ENCODE measurements at regions not wholly inside any gene's neighbourhood (a gene's known extent, or its start where the extent isn't known, plus 50 kb on each side); places are given as distances from the start of the nearest gene placed in this dataset.

DNA sequence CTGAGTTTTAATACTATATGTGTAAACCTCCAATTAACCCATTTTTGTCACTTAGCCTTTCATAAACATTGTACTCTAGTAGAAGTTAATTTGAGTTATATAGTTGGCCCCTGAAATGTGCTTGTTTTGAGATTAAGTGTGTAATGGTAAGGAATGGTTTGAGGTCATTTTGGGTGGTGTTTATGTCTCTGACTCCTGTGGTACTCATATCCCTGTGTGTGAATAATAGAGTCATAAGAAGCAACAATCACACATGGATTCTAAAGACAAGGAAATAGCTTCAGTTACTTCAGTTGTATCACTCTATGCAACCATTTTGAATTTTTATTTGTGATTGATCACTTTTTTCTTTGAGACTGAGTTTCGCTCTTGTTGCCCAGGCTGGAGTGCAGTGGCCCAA is 408.5 kb downstream of the MFSD1 start:
- H3K27me3 ChIP-seq = no peaks in the 10 kb centered on the region
- DNase-seq (no peak), ATAC-seq (ENCODE audit: low FRiP score in 2 of 2) (no peak)
- H3K36me3 ChIP-seq = no peaks in the 10 kb centered on the region
- H3K9me3 ChIP-seq = no peaks in the 10 kb centered on the region
- no peak for TF ChIP-seq EP300 (IDR thresholded peaks at IDR 0.05)
- TF ChIP-seq POLR2A (IDR thresholded peaks at IDR 0.05) = no peak
- no peak for TF ChIP-seq POLR2AphosphoS5 (IDR thresholded peaks at IDR 0.05)
- TF ChIP-seq, protein P1, sequence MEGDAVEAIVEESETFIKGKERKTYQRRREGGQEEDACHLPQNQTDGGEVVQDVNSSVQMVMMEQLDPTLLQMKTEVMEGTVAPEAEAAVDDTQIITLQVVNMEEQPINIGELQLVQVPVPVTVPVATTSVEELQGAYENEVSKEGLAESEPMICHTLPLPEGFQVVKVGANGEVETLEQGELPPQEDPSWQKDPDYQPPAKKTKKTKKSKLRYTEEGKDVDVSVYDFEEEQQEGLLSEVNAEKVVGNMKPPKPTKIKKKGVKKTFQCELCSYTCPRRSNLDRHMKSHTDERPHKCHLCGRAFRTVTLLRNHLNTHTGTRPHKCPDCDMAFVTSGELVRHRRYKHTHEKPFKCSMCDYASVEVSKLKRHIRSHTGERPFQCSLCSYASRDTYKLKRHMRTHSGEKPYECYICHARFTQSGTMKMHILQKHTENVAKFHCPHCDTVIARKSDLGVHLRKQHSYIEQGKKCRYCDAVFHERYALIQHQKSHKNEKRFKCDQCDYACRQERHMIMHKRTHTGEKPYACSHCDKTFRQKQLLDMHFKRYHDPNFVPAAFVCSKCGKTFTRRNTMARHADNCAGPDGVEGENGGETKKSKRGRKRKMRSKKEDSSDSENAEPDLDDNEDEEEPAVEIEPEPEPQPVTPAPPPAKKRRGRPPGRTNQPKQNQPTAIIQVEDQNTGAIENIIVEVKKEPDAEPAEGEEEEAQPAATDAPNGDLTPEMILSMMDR (IDR thresholded peaks at IDR 0.05) = no peak
- no peaks in the 10 kb centered on the region for H3K4me1 ChIP-seq
- WGBS, 2 donors = 67 to 100% methylated on average over 1 of the region's 1 CpG
- no peak overlapping the region for H3K4me3 ChIP-seq
- H3K27ac ChIP-seq = no peak overlapping the region

DNA sequence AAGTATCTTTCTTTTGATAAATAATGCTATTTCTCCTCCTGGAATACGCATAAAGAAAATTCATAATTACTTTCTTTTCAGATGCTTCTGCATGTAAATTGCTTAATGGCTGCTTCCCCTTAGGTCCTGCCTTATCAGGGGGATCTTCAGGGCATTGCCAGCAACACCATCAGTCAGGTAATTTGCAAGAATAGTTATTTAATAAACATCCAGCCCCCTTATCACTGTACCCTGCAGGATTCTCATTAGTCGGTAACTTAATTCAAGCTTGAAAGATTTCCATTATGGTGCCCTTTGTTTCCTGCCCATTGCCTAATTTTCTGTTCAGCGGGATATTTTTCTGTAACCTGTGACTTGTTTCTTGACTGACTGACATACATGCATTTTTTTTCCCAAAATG is 414.5 kb downstream of the MFSD1 start:
- no peak overlapping the region for H3K27ac ChIP-seq
- no peaks in the 10 kb centered on the region for H3K27me3 ChIP-seq
- H3K9me3 ChIP-seq = no peaks in the 10 kb centered on the region
- H3K4me3 ChIP-seq = no peak overlapping the region
- no peaks in the 10 kb centered on the region for H3K4me1 ChIP-seq
- TF ChIP-seq POLR2AphosphoS5 (IDR thresholded peaks at IDR 0.05) (no peak), EP300 (IDR thresholded peaks at IDR 0.05) (no peak), POLR2A (IDR thresholded peaks at IDR 0.05) (no peak)
- TF ChIP-seq, protein P1 (IDR thresholded peaks at IDR 0.05) = no peak
- ATAC-seq (ENCODE audit: low FRiP score in 2 of 2) (no peak), DNase-seq (no peak)
- WGBS, 2 donors = 90 to 92% methylated on average over 3 of the region's 3 CpGs
- no peaks in the 10 kb centered on the region for H3K36me3 ChIP-seq

DNA sequence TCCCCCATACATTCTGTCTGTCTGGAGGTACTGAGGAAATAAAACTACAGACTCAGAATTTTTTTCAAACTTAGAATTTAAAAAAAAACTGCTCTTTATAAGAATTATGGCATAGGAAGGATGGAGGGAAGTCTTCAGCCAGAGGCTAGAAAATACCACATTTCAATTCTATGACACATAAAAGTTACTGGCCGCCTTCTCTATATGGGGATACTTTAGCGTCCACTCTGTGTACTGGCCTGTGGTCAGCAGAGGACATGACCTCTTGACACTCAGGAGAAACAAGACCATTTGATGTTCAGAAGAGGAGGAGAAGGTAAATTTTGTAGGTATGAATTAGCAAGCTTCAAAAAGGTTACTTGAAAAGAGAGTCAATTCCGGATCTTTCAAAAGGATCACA is 417.4 kb downstream of the MFSD1 start:
- 91 to 92% methylated on average over 3 of the region's 3 CpGs for WGBS, 2 donors
- ATAC-seq (ENCODE audit: low FRiP score in 2 of 2) = no peak
- no peak for DNase-seq
- TF ChIP-seq, protein P1 (IDR thresholded peaks at IDR 0.05) = no peak
- TF ChIP-seq POLR2AphosphoS5 (IDR thresholded peaks at IDR 0.05) (no peak), EP300 (IDR thresholded peaks at IDR 0.05) (no peak), POLR2A (IDR thresholded peaks at IDR 0.05) (no peak)
- no peaks in the 10 kb centered on the region for H3K27me3 ChIP-seq
- no peak overlapping the region for H3K27ac ChIP-seq
- no peaks in the 10 kb centered on the region for H3K4me1 ChIP-seq
- no peak overlapping the region for H3K4me3 ChIP-seq
- no peaks in the 10 kb centered on the region for H3K36me3 ChIP-seq
- no peaks in the 10 kb centered on the region for H3K9me3 ChIP-seq

DNA sequence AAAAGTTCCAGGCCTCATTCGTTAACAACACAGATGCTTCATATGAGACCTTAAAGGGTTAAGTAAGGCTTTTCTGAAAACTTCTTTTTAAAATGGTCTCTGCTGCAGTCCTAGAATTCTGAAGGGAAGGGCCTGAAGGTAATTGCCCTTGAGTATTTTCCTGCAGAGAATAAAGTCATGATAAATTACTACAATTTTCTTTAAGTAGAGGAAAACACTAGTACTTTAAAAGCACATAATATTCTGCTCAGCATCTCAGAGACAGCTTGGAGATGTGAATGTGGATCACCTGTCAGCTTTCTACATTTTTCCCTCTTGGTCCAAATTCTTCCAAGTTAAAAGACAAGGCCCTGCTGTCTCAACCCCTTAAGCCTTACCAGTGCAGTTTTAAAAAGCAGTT is 419.5 kb downstream of the MFSD1 start:
- no peaks in the 10 kb centered on the region for H3K4me1 ChIP-seq

More for the DNA sequence above, 419.5 kb downstream of the MFSD1 start:
- WGBS, 2 donors = 73 to 92% methylated on average over 1 of the region's 1 CpG
- ATAC-seq (ENCODE audit: low FRiP score in 2 of 2) (no peak), DNase-seq (no peak)
- no peaks in the 10 kb centered on the region for H3K36me3 ChIP-seq
- no peaks in the 10 kb centered on the region for H3K27me3 ChIP-seq
- no peak overlapping the region for H3K4me3 ChIP-seq
- H3K27ac ChIP-seq = no peak overlapping the region
- TF ChIP-seq EP300 (IDR thresholded peaks at IDR 0.05) (no peak), POLR2AphosphoS5 (IDR thresholded peaks at IDR 0.05) (no peak), POLR2A (IDR thresholded peaks at IDR 0.05) (no peak)
- TF ChIP-seq, protein P1 (IDR thresholded peaks at IDR 0.05) = no peak
- no peaks in the 10 kb centered on the region for H3K9me3 ChIP-seq
